ENCODE measurements at regions not wholly inside any gene's neighbourhood (a gene's known extent, or its start where the extent isn't known, plus 50 kb on each side); places are given as distances from the start of the nearest gene placed in this dataset.

GRCh38 chr3:41102750-41103149, 96.6 kb upstream of the CTNNB1 start:
- CTCF ChIA-PET, result no interaction called here
- POLR2A ChIA-PET, result no interaction called here
- TF ChIP-seq LEF1 (IDR thresholded peaks at IDR 0.05; ENCODE audit: borderline replicate concordance) (no peak), FOXK2 (IDR thresholded peaks at IDR 0.05) (no peak), SUZ12 (IDR thresholded peaks at IDR 0.05) (no peak), ZNF384 (IDR thresholded peaks at IDR 0.05) (no peak), CTBP1 (IDR thresholded peaks at IDR 0.05; ENCODE audit: borderline replicate concordance) (no peak), PKNOX1 (IDR thresholded peaks at IDR 0.05) (no peak), SP1 (IDR thresholded peaks at IDR 0.05) (no peak), ARNT (IDR thresholded peaks at IDR 0.05) (no peak), TARDBP (IDR thresholded peaks at IDR 0.05) (no peak), BHLHE40 (IDR thresholded peaks at IDR 0.05; ENCODE audit: borderline replicate concordance) (no peak), FOXA1 (IDR thresholded peaks at IDR 0.05) (no peak), FOXM1 (IDR thresholded peaks at IDR 0.05; ENCODE audit: borderline replicate concordance) (no peak), L3MBTL2 (conservative IDR thresholded peaks at IDR 0.05) (no peak), NFRKB (IDR thresholded peaks at IDR 0.05) (no peak), ELF4 (IDR thresholded peaks at IDR 0.05) (no peak), HDGF (IDR thresholded peaks at IDR 0.05; ENCODE audit: borderline replicate concordance) (no peak)
- DNase-seq (ENCODE audit: extremely low spot score), result no peak

GRCh38 chr3:41103200-41103599, 96.1 kb upstream of the CTNNB1 start:
- ChIA-PET POLR2A (no interaction called here), CTCF (no interaction called here)
- no peak for DNase-seq (ENCODE audit: extremely low spot score)
- TF ChIP-seq ELF4 (IDR thresholded peaks at IDR 0.05) (no peak), FOXA1 (IDR thresholded peaks at IDR 0.05) (no peak), SP1 (IDR thresholded peaks at IDR 0.05) (no peak), SUZ12 (IDR thresholded peaks at IDR 0.05) (no peak), PKNOX1 (IDR thresholded peaks at IDR 0.05) (no peak), LEF1 (IDR thresholded peaks at IDR 0.05; ENCODE audit: borderline replicate concordance) (no peak), ZNF384 (IDR thresholded peaks at IDR 0.05) (no peak)

DNA sequence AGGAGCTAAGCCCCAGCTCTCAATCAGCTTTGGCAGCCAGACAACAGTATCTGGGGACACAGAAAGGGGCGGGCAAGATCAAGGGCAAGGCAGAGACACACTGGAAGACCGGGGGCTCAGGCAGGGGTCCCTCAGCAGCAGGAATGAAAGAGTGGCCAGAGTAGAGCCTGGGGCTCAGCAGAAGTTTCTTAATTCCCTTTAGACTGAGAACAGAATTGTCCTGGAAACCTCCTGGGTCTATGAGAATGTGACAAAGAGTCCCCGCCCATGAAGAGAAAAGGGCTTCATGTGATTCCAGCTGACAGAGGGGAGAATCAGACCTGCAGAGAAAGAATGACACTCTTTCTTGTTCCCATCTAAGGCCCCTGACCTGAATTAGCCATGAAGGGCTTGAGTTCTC, 95.2 kb upstream of the CTNNB1 start:
- POLR2A ChIA-PET, result no interaction called here
- CTCF ChIA-PET, result no interaction called here

DNA sequence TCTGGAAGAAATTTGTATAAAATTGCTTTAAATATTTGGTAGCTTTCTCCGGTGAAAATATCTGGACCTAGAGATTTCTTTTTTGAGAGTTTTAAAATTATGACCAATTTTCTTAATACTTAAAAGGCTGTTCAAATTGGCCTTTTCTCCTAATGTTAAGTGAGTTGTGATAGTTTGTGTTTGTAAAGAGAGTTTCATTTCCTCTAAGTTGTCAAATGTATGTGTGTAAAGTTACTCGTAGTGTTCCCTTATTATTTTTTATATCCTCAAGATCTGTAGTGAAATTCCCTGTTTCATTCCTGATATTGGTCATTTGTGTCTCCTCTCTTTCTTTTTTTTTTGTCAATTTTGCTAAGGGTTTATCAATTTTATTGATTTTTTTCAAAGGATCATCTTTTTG, 92.6 kb upstream of the CTNNB1 start:
- POLR2A ChIA-PET, result no interaction called here
- CTCF ChIA-PET, result no interaction called here
- no peak for TF ChIP-seq FOXK2 (IDR thresholded peaks at IDR 0.05)
- no peak for TF ChIP-seq SUZ12 (IDR thresholded peaks at IDR 0.05)
- no peak for TF ChIP-seq BHLHE40 (IDR thresholded peaks at IDR 0.05; ENCODE audit: borderline replicate concordance)
- TF ChIP-seq ZNF384 (IDR thresholded peaks at IDR 0.05), result no peak
- TF ChIP-seq SP1 (IDR thresholded peaks at IDR 0.05), result no peak
- no peak for TF ChIP-seq L3MBTL2 (conservative IDR thresholded peaks at IDR 0.05)
- TF ChIP-seq LEF1 (IDR thresholded peaks at IDR 0.05; ENCODE audit: borderline replicate concordance), result no peak
- no peak for TF ChIP-seq ELF4 (IDR thresholded peaks at IDR 0.05)
- no peak for DNase-seq (ENCODE audit: extremely low spot score)

More for the DNA sequence above, 95.2 kb upstream of the CTNNB1 start:
- no peak for DNase-seq (ENCODE audit: extremely low spot score)
- TF ChIP-seq ZNF384 (IDR thresholded peaks at IDR 0.05), result no peak
- TF ChIP-seq ARNT (IDR thresholded peaks at IDR 0.05), result no peak
- TF ChIP-seq L3MBTL2 (conservative IDR thresholded peaks at IDR 0.05), result no peak
- no peak for TF ChIP-seq HDGF (IDR thresholded peaks at IDR 0.05; ENCODE audit: borderline replicate concordance)
- TF ChIP-seq NFRKB (IDR thresholded peaks at IDR 0.05), result no peak
- TF ChIP-seq SUZ12 (IDR thresholded peaks at IDR 0.05), result no peak
- no peak for TF ChIP-seq TARDBP (IDR thresholded peaks at IDR 0.05)
- no peak for TF ChIP-seq LEF1 (IDR thresholded peaks at IDR 0.05; ENCODE audit: borderline replicate concordance)
- TF ChIP-seq SP1 (IDR thresholded peaks at IDR 0.05), result no peak
- TF ChIP-seq FOXK2 (IDR thresholded peaks at IDR 0.05), result no peak
- no peak for TF ChIP-seq ELF4 (IDR thresholded peaks at IDR 0.05)
- TF ChIP-seq FOXA1 (IDR thresholded peaks at IDR 0.05), result no peak
- no peak for TF ChIP-seq PKNOX1 (IDR thresholded peaks at IDR 0.05)
- no peak for TF ChIP-seq CTBP1 (IDR thresholded peaks at IDR 0.05; ENCODE audit: borderline replicate concordance)
- no peak for TF ChIP-seq FOXM1 (IDR thresholded peaks at IDR 0.05; ENCODE audit: borderline replicate concordance)

- ChIA-PET CTCF (no interaction called here), POLR2A (no interaction called here)
- TF ChIP-seq ZNF384 (IDR thresholded peaks at IDR 0.05) (no peak), HDGF (IDR thresholded peaks at IDR 0.05; ENCODE audit: borderline replicate concordance) (no peak), FOXA1 (IDR thresholded peaks at IDR 0.05) (no peak), SUZ12 (IDR thresholded peaks at IDR 0.05) (no peak), PKNOX1 (IDR thresholded peaks at IDR 0.05) (no peak), BHLHE40 (IDR thresholded peaks at IDR 0.05; ENCODE audit: borderline replicate concordance) (no peak), LEF1 (IDR thresholded peaks at IDR 0.05; ENCODE audit: borderline replicate concordance) (no peak), FOXK2 (IDR thresholded peaks at IDR 0.05) (no peak), L3MBTL2 (conservative IDR thresholded peaks at IDR 0.05) (no peak), SP1 (IDR thresholded peaks at IDR 0.05) (no peak), ARNT (IDR thresholded peaks at IDR 0.05) (no peak), NFRKB (IDR thresholded peaks at IDR 0.05) (no peak), TARDBP (IDR thresholded peaks at IDR 0.05) (no peak), CTBP1 (IDR thresholded peaks at IDR 0.05; ENCODE audit: borderline replicate concordance) (no peak), ELF4 (IDR thresholded peaks at IDR 0.05) (no peak)
- no peak for DNase-seq (ENCODE audit: extremely low spot score)
These were observed 88.3 kb upstream of the CTNNB1 start for GRCh38 chr3:41111011-41111410.

- TF ChIP-seq L3MBTL2 (conservative IDR thresholded peaks at IDR 0.05) (no peak), PKNOX1 (IDR thresholded peaks at IDR 0.05) (no peak), ELF4 (IDR thresholded peaks at IDR 0.05) (no peak), NFRKB (IDR thresholded peaks at IDR 0.05) (no peak), BHLHE40 (IDR thresholded peaks at IDR 0.05; ENCODE audit: borderline replicate concordance) (no peak), FOXM1 (IDR thresholded peaks at IDR 0.05; ENCODE audit: borderline replicate concordance) (no peak), ZNF384 (IDR thresholded peaks at IDR 0.05) (no peak), FOXA1 (IDR thresholded peaks at IDR 0.05) (no peak), SP1 (IDR thresholded peaks at IDR 0.05) (no peak), ARNT (IDR thresholded peaks at IDR 0.05) (no peak), HDGF (IDR thresholded peaks at IDR 0.05; ENCODE audit: borderline replicate concordance) (no peak), FOXK2 (IDR thresholded peaks at IDR 0.05) (no peak), CTBP1 (IDR thresholded peaks at IDR 0.05; ENCODE audit: borderline replicate concordance) (no peak), SUZ12 (IDR thresholded peaks at IDR 0.05) (no peak), TARDBP (IDR thresholded peaks at IDR 0.05) (no peak), LEF1 (IDR thresholded peaks at IDR 0.05; ENCODE audit: borderline replicate concordance) (no peak)
- DNase-seq (ENCODE audit: extremely low spot score), result no peak
- ChIA-PET CTCF (no interaction called here), POLR2A (no interaction called here)
These were observed 86.8 kb upstream of the CTNNB1 start for GRCh38 chr3:41112466-41112865.
